Colonic mucosa (tissue), 4 donors: ENCODE measurements at regions not wholly inside any gene's neighbourhood (a gene's known extent, or its start where the extent isn't known, plus 50 kb on each side); places are given as distances from the start of the nearest gene placed in this dataset.

Source experiments
- DNase-seq: peaks from one replicate; pipeline ENCODE4 v3.0.0-alpha.2; 2020
- H3K27ac ChIP-seq: fragments of 200-600 bp; one replicate; pipeline ENCODE4 v1.8.0; 2021
- H3K27me3 ChIP-seq: fragments of 200-600 bp; one replicate; pipeline ENCODE4 v1.8.0; 2021
- H3K36me3 ChIP-seq: fragments of 200-600 bp; one replicate; pipeline ENCODE4 v1.8.0; 2021
- H3K4me1 ChIP-seq: fragments of 200-600 bp; one replicate; pipeline ENCODE4 v1.8.0; 2021; ENCODE audit warnings: mild to moderate bottlenecking
- H3K4me3 ChIP-seq: fragments of 200-600 bp; one replicate; pipeline ENCODE4 v1.8.0; 2021
- H3K9ac ChIP-seq, 2 donors: one replicate each; pipeline ENCODE4 v1.7.0; 2013; ENCODE audit warnings: control low read depth in 2 of 2, low read depth in 2 of 2, low read length in 2 of 2
- H3K9me3 ChIP-seq: fragments of 200-600 bp; one replicate; pipeline ENCODE4 v1.8.0; 2021
- CTCF ChIP-seq: fragments of 200-600 bp; IDR thresholded peaks from one replicate; pipeline ENCODE4 v1.8.0; 2022; ENCODE audit warnings: antibody characterized with exemption, mild to moderate bottlenecking
- intact Hi-C: fragments of 100-400 bp; cut with DNase I; formaldehyde crosslinking; loops from one replicate; pipeline ENCODE4 v1.14.1; 2022
- donor health status: healthy.
- donor health status: DM: no; HTN: no; CAD: no.
- donor health status: DM: no; HTN: no; CAD: no.

GRCh38 chr2:41314511-41315070, 733.2 kb upstream of the PKDCC start:
- H3K27me3 ChIP-seq, result no peaks in the 10 kb centered on the region
- no peak overlapping the region for H3K27ac ChIP-seq
- H3K4me3 ChIP-seq, result no peak overlapping the region
- TF ChIP-seq CTCF, result no peak
- H3K9ac ChIP-seq, result no peak overlapping the region
- H3K9me3 ChIP-seq, result no peaks in the 10 kb centered on the region
- intact Hi-C loops, result no loop called here
- H3K36me3 ChIP-seq, result no peaks in the 10 kb centered on the region
- H3K4me1 ChIP-seq, result no peaks in the 10 kb centered on the region
- no peak for DNase-seq

GRCh38 chr2:41319437-41319836, 728.4 kb upstream of the PKDCC start:
- TF ChIP-seq CTCF, result no peak
- H3K9ac ChIP-seq, result no peak overlapping the region
- no peak for DNase-seq
- intact Hi-C loops, result no loop called here
- no peak overlapping the region for H3K4me3 ChIP-seq
- H3K9me3 ChIP-seq, result no peaks in the 10 kb centered on the region
- no peaks in the 10 kb centered on the region for H3K4me1 ChIP-seq
- no peaks in the 10 kb centered on the region for H3K27me3 ChIP-seq
- H3K27ac ChIP-seq, result no peak overlapping the region
- H3K36me3 ChIP-seq, result no peaks in the 10 kb centered on the region

GRCh38 chr2:41320491-41320890, 727.3 kb upstream of the PKDCC start:
- H3K27ac ChIP-seq, result no peak overlapping the region
- no peak overlapping the region for H3K4me3 ChIP-seq
- no peak overlapping the region for H3K9ac ChIP-seq
- H3K27me3 ChIP-seq, result no peaks in the 10 kb centered on the region
- no peaks in the 10 kb centered on the region for H3K4me1 ChIP-seq
- no peak for TF ChIP-seq CTCF
- intact Hi-C loops, result no loop called here
- no peak for DNase-seq
- no peaks in the 10 kb centered on the region for H3K36me3 ChIP-seq
- no peaks in the 10 kb centered on the region for H3K9me3 ChIP-seq

DNA sequence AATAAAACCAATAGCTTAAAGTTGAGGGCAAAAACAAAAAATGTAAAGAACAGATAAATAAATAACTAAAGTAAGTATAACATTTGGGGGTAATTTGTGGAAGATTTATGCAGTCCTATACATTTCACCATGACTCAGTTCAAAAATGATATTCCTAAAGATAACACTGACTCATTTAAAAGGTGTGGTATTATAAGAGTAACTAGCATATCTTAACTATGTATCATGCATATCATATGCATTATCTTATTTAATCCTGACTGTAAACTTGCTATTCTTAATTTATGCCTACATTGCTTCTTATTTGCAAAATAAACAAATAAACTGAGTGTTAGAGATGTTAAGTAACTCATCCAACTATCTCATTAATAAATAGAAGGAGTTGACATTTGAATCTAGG, 726.5 kb upstream of the PKDCC start:
- intact Hi-C loops, result no loop called here
- Histone ChIP-seq H3K4me3 (no peak overlapping the region), H3K4me1 (no peaks in the 10 kb centered on the region), H3K27ac (no peak overlapping the region), H3K9ac (no peak overlapping the region), H3K36me3 (no peaks in the 10 kb centered on the region), H3K27me3 (no peaks in the 10 kb centered on the region), H3K9me3 (no peaks in the 10 kb centered on the region)
- no peak for TF ChIP-seq CTCF
- DNase-seq, result no peak

GRCh38 chr2:41326851-41327250, 721.0 kb upstream of the PKDCC start:
- no peaks in the 10 kb centered on the region for H3K27me3 ChIP-seq
- intact Hi-C loops, result no loop called here
- no peaks in the 10 kb centered on the region for H3K36me3 ChIP-seq
- TF ChIP-seq CTCF, result no peak
- H3K9ac ChIP-seq, result no peak overlapping the region
- no peak overlapping the region for H3K27ac ChIP-seq
- no peaks in the 10 kb centered on the region for H3K9me3 ChIP-seq
- no peak for DNase-seq
- no peak overlapping the region for H3K4me3 ChIP-seq
- no peaks in the 10 kb centered on the region for H3K4me1 ChIP-seq
